Type B pancreatic cell (in vitro differentiated cells): ENCODE measurements at regions not wholly inside any gene's neighbourhood (a gene's known extent, or its start where the extent isn't known, plus 50 kb on each side); places are given as distances from the start of the nearest gene placed in this dataset.

Source experiments
- DNase-seq: peaks from one replicate; pipeline ENCODE4 v3.0.0; 2021; ENCODE audit warnings: mixed read lengths; ENCODE audit not compliant: unreplicated experiment; ENCODE audit errors: extremely low spot score
- H3K27ac Mint-ChIP-seq: 2 replicates; pipeline ENCODE4 v1.8.0; 2021; ENCODE audit warnings: mild to moderate bottlenecking, mixed read lengths
- H3K27me3 Mint-ChIP-seq: 2 replicates; pipeline ENCODE4 v1.8.0; 2021; ENCODE audit warnings: mixed read lengths
- H3K36me3 Mint-ChIP-seq: 2 replicates; pipeline ENCODE4 v1.8.0; 2021; ENCODE audit warnings: mixed read lengths
- H3K4me1 Mint-ChIP-seq: one replicate; pipeline ENCODE4 v1.8.0; 2021; ENCODE audit warnings: mixed read lengths; ENCODE audit not compliant: unreplicated experiment
- H3K4me3 Mint-ChIP-seq: 2 replicates; pipeline ENCODE4 v1.8.0; 2021; ENCODE audit warnings: mild to moderate bottlenecking, mixed read lengths
- H3K9me3 Mint-ChIP-seq: 2 replicates; pipeline ENCODE4 v1.8.0; 2021; ENCODE audit warnings: mixed read lengths
- TF ChIP-seq, protein P1 (sequence below): fragments of 200-600 bp; sonication (generic); conservative IDR thresholded peaks from 2 replicates; pipeline ENCODE4 v1.5.0; 2021; ENCODE audit warnings: antibody characterized with exemption, mild to moderate bottlenecking

DNA sequence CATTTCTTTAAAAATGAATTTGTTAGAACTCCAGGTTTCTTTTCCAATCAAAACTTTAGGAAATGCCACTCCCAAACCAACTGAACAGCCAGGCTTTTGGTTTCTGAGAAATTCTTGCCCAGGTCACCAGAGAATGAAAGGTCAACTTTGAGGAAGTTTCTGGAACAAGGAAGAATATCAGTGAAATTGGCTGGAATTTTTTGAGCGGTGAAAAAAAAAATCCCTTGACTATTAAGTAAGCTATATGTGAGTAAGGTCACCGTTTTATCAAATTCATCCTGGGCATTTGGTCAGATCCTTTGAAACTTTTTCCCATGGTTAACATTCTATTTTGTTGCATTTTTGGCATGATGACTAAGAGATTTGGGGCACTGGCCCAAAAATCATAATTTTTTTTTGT lies 469.3 kb downstream of the LTN1 start:
- Mint-ChIP-seq H3K27ac (no peak overlapping the region), H3K4me1 (no peaks in the 10 kb centered on the region), H3K27me3 (no peaks in the 10 kb centered on the region), H3K4me3 (no peak overlapping the region), H3K9me3 (peaks cover 4% of the 10 kb centered on the region), H3K36me3 (no peaks in the 10 kb centered on the region)
- DNase-seq: no peak
- TF ChIP-seq, protein P1, sequence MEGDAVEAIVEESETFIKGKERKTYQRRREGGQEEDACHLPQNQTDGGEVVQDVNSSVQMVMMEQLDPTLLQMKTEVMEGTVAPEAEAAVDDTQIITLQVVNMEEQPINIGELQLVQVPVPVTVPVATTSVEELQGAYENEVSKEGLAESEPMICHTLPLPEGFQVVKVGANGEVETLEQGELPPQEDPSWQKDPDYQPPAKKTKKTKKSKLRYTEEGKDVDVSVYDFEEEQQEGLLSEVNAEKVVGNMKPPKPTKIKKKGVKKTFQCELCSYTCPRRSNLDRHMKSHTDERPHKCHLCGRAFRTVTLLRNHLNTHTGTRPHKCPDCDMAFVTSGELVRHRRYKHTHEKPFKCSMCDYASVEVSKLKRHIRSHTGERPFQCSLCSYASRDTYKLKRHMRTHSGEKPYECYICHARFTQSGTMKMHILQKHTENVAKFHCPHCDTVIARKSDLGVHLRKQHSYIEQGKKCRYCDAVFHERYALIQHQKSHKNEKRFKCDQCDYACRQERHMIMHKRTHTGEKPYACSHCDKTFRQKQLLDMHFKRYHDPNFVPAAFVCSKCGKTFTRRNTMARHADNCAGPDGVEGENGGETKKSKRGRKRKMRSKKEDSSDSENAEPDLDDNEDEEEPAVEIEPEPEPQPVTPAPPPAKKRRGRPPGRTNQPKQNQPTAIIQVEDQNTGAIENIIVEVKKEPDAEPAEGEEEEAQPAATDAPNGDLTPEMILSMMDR: no peak

DNA sequence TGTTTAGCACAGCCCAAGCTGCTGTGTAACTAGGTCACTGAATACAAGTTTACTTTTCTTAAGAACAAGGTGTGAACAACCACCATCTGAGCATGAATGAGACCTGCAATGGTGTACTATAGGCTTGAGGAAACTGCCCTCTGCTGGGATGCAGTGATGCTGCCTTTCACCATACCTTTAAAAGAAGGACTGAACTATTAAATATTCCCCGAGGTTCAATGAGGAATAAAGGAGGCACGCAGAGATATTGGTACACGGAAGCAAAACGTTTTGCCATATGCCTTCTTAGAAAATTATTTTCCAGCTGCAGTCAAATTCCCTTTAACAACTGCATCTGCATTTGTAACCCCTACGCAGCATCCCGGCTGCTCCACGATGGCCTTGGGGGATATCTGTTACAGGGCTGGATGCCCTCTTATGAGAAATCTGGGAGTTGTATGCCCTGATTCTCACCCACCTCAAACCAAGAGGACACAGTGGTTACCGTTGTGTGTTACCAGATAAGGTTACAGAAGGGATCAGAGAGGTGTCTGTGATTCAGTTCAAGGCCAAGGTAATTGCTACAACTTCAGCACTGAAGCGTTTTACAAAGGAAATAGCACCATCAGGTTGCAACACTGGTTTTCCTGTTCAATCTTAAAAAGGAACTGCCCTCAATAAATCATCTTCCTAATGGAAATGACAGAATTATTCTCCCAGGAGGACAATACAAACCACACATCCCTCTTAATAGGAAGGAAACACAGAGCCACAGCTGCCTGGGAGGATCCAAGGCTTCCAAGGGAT lies 470.5 kb downstream of the LTN1 start:
- no peaks in the 10 kb centered on the region for H3K9me3 Mint-ChIP-seq
- no peaks in the 10 kb centered on the region for H3K27me3 Mint-ChIP-seq
- no peak overlapping the region for H3K27ac Mint-ChIP-seq
- no peak overlapping the region for H3K4me3 Mint-ChIP-seq
- no peak for DNase-seq
- peaks cover under 1% of the 10 kb centered on the region for H3K4me1 Mint-ChIP-seq
- H3K36me3 Mint-ChIP-seq: no peaks in the 10 kb centered on the region
- TF ChIP-seq, protein P1: peak; percentile 47

DNA sequence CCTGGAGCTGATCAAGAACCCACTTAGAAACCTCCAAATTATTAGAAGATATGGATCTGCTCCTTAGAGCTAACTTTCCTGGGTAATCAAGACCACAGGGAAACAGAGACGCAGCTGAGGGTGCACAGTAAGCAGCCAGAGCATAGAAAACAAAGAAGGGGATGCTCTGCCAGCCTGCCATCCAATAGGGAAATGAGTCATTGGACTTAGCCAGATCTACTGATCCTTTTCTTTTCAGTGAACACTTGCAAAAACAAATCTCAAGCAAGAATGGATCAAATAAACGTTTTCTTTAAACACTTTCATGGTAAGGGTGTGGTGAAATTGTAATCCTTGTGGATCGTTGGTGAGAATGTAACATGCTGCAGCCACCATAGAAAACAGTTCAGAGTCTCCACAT lies 474.0 kb downstream of the LTN1 start:
- Mint-ChIP-seq H3K4me3 (no peak overlapping the region), H3K9me3 (no peaks in the 10 kb centered on the region), H3K27ac (no peak overlapping the region), H3K4me1 (peaks cover 5% of the 10 kb centered on the region), H3K27me3 (no peaks in the 10 kb centered on the region), H3K36me3 (no peaks in the 10 kb centered on the region)
- TF ChIP-seq, protein P1: no peak
- DNase-seq: no peak

DNA sequence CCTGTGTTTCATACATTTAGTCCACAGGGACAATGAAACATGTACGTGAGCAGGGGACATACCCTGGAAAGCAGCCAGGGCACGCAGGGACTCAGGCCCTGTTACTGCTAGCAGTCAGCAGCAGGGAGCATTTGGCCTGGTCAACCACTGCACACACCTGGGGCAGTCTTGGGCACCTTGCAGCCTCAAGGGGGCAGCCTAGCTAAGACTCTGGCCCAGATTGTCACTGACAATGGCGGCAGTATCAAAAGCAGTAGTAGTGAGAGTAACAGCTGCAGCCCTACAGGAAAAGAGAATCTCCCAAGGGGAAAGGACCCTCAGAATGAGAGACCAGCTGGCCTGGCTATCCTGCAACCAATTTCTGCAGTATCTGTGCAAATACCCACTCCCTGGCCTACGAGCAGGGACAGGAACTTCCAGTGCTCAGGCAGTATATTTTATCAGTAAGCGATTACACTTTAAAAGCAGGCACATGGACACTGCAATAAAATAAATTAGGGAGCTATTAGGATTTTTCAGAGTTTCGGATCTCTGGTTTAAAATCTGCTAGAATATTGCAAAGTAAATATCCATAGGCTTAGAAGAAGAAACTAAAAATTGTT lies 475.6 kb downstream of the LTN1 start:
- H3K27ac Mint-ChIP-seq: no peak overlapping the region
- no peak overlapping the region for H3K4me3 Mint-ChIP-seq
- H3K27me3 Mint-ChIP-seq: no peaks in the 10 kb centered on the region
- H3K4me1 Mint-ChIP-seq: peaks cover 5% of the 10 kb centered on the region
- H3K36me3 Mint-ChIP-seq: no peaks in the 10 kb centered on the region
- no peak for DNase-seq
- H3K9me3 Mint-ChIP-seq: no peaks in the 10 kb centered on the region
- TF ChIP-seq, protein P1: peak; percentile 72

DNA sequence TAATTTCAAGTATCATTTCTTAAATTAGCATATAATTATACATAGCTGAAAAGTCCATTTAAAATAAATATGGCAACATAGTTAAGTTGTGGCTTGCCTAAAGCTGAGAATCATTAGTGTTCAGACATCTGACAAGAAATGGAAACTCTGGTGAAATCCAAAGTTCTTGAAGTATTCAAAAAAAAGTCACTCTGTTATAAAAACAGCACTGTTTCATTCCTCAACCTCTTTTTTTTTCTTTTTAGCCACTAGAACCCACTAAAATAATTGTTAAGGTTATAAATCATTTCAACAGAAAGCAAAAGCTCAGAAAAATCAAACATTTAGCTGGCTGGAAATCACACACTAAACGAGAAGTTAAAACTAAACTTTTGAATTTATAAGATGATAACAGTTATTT lies 476.7 kb downstream of the LTN1 start:
- TF ChIP-seq, protein P1: no peak
- H3K4me1 Mint-ChIP-seq: peaks cover 5% of the 10 kb centered on the region
- no peaks in the 10 kb centered on the region for H3K36me3 Mint-ChIP-seq
- no peak overlapping the region for H3K27ac Mint-ChIP-seq
- DNase-seq: no peak
- no peaks in the 10 kb centered on the region for H3K27me3 Mint-ChIP-seq
- H3K4me3 Mint-ChIP-seq: no peak overlapping the region
- H3K9me3 Mint-ChIP-seq: no peaks in the 10 kb centered on the region
